ENCODE measurements at regions not wholly inside any gene's neighbourhood (a gene's known extent, or its start where the extent isn't known, plus 50 kb on each side); places are given as distances from the start of the nearest gene placed in this dataset.

DNA sequence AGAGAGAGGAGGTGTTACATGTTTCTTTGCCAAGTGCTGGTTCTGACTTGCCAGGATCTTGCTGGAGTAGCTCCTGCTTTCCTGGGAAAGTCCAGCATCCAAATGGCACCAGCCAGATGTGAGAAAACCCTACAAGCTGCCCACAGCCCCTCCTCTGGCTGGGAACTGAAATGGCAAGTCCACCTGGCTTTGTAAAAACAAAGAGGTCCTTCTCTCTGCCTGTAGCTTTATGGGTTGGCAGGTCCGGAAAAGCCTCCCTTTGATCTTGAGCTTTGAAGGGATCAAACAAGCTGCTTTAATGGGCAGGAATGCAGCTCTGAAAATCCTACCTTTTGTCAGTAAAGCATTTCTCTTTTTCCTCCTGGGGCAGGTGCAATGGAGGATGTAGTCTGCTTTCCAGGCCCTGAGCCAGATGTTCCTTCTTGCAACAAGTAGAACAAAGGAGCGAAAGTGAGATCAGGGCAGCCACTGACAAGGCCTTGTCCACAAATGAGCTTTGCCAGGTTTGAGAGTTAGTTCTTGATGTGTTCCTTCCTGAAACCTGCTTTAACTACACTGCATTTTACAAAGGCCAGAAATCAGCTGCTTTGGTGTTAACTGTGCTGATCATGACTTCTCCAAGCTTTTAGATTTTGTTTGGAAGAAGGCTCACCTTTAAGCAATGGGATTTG is 456.7 kb downstream of the ZNF608 start:
- DNase-seq = no peak

DNA sequence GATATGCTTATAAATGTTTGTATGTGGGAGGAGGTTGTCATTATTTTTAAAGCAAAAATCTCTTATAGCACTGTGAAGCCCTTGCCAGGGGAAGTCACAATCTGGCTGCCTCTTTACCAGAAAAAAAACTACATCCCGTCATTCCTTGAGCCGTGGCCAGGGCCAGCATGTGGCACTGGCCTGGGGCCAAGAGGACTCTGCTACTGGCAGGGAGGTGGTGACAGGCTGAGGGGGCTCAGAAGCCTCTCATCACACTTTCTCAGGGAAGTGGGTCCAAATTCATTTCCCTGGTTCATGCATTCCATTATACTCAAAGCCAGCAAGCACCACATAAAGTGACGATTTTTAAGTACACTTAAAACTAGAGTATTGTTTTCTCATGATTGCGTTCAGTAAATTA is 457.3 kb downstream of the ZNF608 start:
- no peak for DNase-seq

- DNase-seq = no peak
Measured at GRCh38 chr5:124287813-124288212, 458.6 kb downstream of the ZNF608 start.

DNA sequence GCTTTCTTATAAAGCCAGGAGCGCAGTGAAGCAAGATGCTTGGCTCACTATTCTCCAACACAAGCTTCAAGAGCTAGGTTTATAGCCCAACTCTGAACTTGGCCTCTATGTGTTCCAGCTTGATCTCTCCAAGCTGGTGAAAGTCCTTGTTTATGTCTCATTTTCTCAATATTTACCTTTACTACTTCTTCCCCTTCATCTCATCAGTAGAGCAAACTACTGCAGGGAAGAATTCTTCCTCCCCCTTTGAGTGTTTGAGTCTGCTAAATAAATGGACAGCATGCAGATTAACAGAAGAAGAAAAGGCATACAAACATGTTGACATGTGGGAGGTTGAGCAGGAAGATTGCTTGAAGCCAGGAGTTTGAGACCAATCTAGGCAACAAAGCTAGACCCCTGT is 460.7 kb downstream of the ZNF608 start:
- DNase-seq = no peak

DNA sequence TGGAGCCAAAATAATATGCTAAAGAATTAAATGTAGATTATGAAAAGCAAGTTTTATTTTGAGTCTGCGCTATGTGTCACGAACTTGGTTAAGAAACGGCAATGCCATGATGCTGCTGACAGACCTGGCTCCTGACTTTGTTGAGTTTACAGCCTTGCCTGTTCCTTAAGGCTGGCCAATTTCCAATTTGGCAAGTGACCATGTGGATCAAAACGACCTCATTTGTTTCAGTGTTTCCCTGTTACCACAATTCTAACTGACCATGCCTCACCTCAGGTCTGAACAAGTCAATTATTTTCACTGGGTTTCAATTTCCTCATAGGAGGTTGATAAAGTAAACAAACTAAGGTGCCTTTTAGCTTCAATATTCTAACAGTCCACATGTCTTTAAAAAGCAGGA is 461.4 kb downstream of the ZNF608 start:
- no peak for DNase-seq

- DNase-seq = no peak
Measured at GRCh38 chr5:124283031-124283430, 463.4 kb downstream of the ZNF608 start.

DNA sequence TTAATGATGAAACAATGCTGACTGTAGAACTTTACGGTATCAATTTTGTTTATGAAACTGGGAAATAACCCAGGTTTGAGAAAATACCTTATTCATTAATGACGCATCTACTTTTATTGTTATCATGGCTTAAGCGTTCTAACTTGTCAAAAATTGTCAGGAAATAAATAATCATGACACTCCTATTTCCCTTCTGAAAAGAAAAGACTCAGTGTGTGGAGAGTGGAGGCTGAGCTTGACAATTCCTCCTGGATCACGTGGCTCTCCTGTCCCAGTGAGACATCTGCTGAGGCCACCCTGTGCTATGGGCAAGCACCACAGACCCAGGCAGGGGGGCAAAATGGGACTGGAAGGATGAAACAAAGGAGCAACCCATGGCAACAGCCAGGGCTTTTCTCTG is 466.4 kb downstream of the ZNF608 start:
- DNase-seq = no peak

- DNase-seq = no peak
Measured at GRCh38 chr5:124279146-124279876, 467.1 kb downstream of the ZNF608 start.

GRCh38 chr5:124278636-124279035 is 467.8 kb downstream of the ZNF608 start:
- no peak for DNase-seq

DNA sequence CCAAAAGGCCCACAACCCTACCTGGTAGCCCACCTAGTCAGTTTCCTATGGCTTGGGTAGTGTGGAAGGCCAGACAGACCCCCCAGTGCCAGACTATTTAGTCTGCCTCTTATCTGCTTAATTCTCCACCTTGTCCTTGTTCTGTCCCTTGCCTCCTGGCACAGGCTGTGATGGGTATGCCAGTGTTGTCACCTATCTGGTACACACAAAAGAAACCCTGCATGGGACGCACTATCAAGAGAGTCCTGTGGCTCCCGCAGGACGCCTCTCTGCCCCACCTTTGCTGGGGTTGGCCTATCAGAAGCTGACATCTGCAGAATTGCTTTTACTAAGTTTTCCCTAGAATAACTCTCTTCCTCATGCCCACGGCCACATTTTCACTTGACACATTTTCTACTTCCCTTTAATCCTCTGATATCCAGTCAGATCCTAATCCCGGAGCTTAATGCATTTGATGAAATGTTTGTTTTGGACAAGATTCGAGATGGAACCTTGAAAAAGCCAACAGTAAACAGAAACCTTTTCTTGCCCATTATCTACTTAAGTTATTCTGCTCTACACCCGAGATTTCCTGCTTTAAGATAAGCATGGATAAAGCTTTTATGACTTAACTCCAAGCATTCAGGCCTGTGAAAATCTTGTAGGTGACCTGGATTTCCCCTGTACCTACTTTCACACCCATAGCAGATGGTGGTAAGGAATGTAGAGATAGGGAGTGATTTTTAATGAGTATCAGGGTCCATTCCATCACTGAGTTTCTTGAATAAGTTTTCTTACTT is 468.5 kb downstream of the ZNF608 start:
- no peak for DNase-seq

GRCh38 chr5:124276166-124276565 is 470.3 kb downstream of the ZNF608 start:
- no peak for DNase-seq

DNA sequence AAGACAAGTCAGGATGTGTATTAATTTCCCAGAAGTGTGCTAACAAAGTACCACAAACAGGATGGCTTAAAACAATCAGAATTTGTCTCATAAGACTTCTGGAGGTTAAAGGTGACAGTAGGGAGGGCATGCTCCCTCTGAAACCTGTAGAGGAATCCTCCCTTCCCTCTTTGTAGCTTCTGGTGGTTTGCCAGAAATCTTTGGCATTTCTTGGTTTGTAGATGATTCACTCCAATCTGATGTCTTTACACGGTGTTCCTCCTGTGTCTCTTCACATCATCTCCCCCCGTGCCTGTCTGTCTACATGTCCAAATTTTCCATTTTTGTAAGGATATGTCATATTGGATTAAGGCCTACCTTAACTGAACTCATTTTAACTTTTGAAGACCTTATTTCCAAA is 471.5 kb downstream of the ZNF608 start:
- DNase-seq = no peak

- DNase-seq = no peak
Measured at GRCh38 chr5:124264499-124264898, 481.9 kb downstream of the ZNF608 start.

GRCh38 chr5:124263680-124264491 is 482.6 kb downstream of the ZNF608 start:
- DNase-seq = no peak

- DNase-seq = no peak
Measured at GRCh38 chr5:124262991-124263571, 483.4 kb downstream of the ZNF608 start.

GRCh38 chr5:124262470-124262869 is 484.0 kb downstream of the ZNF608 start:
- no peak for DNase-seq

GRCh38 chr5:124261848-124262247 is 484.6 kb downstream of the ZNF608 start:
- no peak for DNase-seq

DNA sequence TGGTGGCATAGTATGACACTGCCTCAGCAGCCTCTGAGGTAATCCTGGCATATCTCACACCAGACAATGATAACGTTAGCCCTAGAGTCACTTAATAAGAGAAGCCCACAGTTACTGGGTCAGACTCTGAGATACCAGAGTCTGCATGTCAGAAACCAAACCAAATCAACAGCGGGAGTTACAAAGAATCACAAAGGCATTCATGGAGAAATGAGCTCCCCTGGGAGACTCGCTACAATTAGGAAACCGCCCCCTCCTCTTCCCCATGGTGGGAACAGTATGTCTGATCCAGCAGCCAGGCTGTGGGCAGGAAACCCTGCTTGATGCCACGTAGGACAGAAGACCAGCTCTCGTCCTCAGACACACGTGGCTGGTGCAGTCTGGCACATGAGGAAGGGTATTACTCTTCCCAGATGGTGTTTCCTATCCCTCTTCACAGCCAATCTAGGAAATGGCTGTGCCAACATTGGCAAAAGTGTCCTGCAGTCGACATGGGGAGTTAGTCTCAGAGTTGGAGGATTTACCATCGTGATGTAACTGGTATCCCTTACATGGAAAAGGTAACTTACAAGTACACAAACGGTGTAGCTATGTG is 485.4 kb downstream of the ZNF608 start:
- DNase-seq = no peak

- no peak for DNase-seq
Measured at GRCh38 chr5:124259017-124259416, 487.4 kb downstream of the ZNF608 start.

DNA sequence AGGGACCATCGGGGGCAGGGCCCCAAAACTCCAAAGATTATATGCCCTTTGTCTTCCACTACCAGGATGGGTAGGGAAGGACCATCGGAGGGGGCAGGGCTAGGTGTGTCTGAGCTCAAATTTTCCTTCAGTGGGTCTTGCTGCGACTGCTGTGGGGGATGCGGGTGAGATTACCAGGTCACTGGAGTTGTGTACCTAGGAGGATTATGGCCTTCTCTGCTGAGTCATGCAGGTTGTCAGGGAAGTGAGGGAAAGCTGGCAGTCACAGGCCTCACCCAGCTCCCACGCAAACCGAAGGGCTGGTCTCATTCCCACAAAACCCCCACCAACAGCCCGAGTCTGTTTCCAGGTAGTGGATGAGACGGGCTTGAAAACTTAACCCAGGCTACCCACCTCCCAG is 489.4 kb downstream of the ZNF608 start:
- DNase-seq = no peak

DNA sequence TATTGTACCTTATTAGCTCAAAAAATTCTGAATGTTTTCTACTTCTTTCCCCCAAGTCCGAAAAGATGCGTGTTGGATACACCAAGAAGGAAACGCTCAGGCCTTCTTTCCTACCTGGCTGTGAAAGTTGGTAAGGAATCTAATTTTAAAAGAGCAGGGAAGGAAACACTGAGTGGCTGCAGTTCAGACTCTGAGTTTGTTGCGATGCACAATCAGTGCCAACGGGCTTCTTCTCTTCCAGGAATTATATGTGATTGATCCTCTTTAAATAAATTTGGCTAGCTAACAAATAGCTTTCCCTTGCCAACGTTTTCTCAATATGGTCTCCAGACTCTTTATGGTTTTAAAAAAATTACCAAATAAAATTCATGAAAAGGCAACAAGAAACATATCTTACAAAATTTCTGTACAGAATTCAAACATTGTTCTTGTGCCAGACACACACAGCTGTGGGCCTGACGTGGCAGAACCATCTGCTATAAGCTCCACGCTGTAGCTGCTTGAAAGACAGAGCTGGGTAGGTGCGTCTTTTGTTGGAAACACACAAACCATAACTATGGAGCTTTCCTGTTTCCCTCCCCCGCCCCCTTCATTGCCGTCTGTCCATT is 493.1 kb downstream of the ZNF608 start:
- no peak for DNase-seq

DNA sequence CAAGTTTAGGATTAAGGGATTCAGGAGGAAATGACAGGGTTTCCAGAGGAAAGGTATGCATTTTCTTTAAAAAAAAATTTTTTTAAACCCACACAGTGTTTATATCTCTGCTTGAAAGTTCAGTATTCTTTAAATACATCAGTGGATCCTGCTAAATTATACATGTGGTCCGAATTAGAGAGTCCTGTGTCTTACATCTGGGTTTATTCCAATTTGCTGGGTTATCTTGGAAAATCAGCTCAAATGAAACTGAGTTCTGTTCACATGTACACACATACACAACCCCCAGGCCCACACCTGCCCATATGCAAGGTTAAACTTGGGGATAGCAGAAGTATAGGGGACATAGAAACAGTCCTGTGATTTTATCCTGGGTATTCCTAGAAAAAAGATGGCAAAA is 493.7 kb downstream of the ZNF608 start:
- no peak for DNase-seq
